HEK293 (cell line): ENCODE measurements at regions not wholly inside any gene's neighbourhood (a gene's known extent, or its start where the extent isn't known, plus 50 kb on each side); places are given as distances from the start of the nearest gene placed in this dataset.

ENCODE experiments used
- CTCF ChIA-PET: fragments of 350-600 bp; formaldehyde crosslinking; extraction: SDS; loops from one replicate; lab custom pipeline; 2021; ENCODE audit warnings: antibody characterized with exemption; lab: Yijun Ruan, JAX
- POLR2A ChIA-PET: fragments of 300-600 bp; formaldehyde crosslinking; extraction: SDS; loops from one replicate; lab custom pipeline; 2020; ENCODE audit warnings: antibody characterized with exemption, inconsistent platforms; lab: Yijun Ruan, JAX
- H3K27ac ChIP-seq: fragments of 200-500 bp; sonication (Bioruptor generic); 2 replicates; pipeline ENCODE4 v1.5.1; 2014; ENCODE audit warnings: low read depth, low read length, control low read depth, inconsistent platforms; ENCODE audit errors: extremely low read depth
- H3K36me3 ChIP-seq, 2 experiments: fragments of 200-500 bp in 1 of 2; sonication (Bioruptor generic) in 1 of 2; 1 replicate in 1 of 2; 2 replicates in 1 of 2; pipeline ENCODE4 v1.5.1; 2014 to 2017; ENCODE audit warnings: inconsistent platforms in 2 of 2, low read length in 2 of 2; ENCODE audit not compliant: control insufficient read depth in 2 of 2, insufficient read depth in 1 of 2
- H3K4me1 ChIP-seq: fragments of 200-500 bp; sonication (Bioruptor generic); 2 replicates; pipeline ENCODE4 v1.5.1; 2014; ENCODE audit warnings: mild to moderate bottlenecking, low read length, inconsistent platforms; ENCODE audit not compliant: control insufficient read depth, insufficient read depth
- H3K4me3 ChIP-seq: 2 replicates; pipeline ENCODE4 v1.5.1; 2011; ENCODE audit warnings: low read depth, mild to moderate bottlenecking, control low read depth, low read length, moderate library complexity
- H3K9me3 ChIP-seq: fragments of 200-500 bp; sonication (Bioruptor generic); 2 replicates; pipeline ENCODE4 v1.5.1; 2014; ENCODE audit warnings: low read depth, low read length, inconsistent platforms; ENCODE audit not compliant: control insufficient read depth, insufficient read depth
- FEZF1 ChIP-seq: fragments of 450-650 bp; formaldehyde crosslinking; IDR thresholded peaks from 2 replicates; pipeline ENCODE4 v1.5.1; 2016; ENCODE audit warnings: missing biosample characterization, missing genetic modification characterization
- GFI1B ChIP-seq: fragments of 450-650 bp; formaldehyde crosslinking; IDR thresholded peaks from 2 replicates; pipeline ENCODE4 v1.5.1; 2016; ENCODE audit warnings: missing biosample characterization, missing genetic modification characterization
- GLI4 ChIP-seq: fragments of 450-650 bp; formaldehyde crosslinking; IDR thresholded peaks from 2 replicates; pipeline ENCODE4 v1.5.1; 2016; ENCODE audit warnings: missing biosample characterization, missing genetic modification characterization
- HOXD13 ChIP-seq: sonication (generic); formaldehyde crosslinking; IDR thresholded peaks from 2 replicates; pipeline ENCODE4 v1.8.0; 2022; ENCODE audit warnings: missing genetic modification reagents, borderline replicate concordance
- KLF10 ChIP-seq: fragments of 450-650 bp; IDR thresholded peaks from 2 replicates; pipeline ENCODE4 v1.5.1; 2018; ENCODE audit warnings: missing biosample characterization, mild to moderate bottlenecking, missing genetic modification characterization
- KLF9 ChIP-seq: fragments of 450-650 bp; formaldehyde crosslinking; IDR thresholded peaks from 2 replicates; pipeline ENCODE4 v1.5.1; 2016; ENCODE audit warnings: missing biosample characterization, missing genetic modification characterization, low read depth
- ZBTB17 ChIP-seq: fragments of 450-650 bp; formaldehyde crosslinking; IDR thresholded peaks from 2 replicates; pipeline ENCODE4 v1.5.1; 2016; ENCODE audit warnings: missing biosample characterization, missing genetic modification characterization
- ZBTB20 ChIP-seq: fragments of 450-650 bp; formaldehyde crosslinking; IDR thresholded peaks from 2 replicates; pipeline ENCODE4 v1.5.1; 2016; ENCODE audit warnings: missing biosample characterization, missing genetic modification characterization
- ZBTB21 ChIP-seq: fragments of 450-650 bp; formaldehyde crosslinking; IDR thresholded peaks from 2 replicates; pipeline ENCODE4 v1.5.1; 2017; ENCODE audit warnings: missing biosample characterization, missing genetic modification characterization
- ZFHX2 ChIP-seq: fragments of 450-650 bp; formaldehyde crosslinking; conservative IDR thresholded peaks from 2 replicates; pipeline ENCODE4 v1.5.1; 2016; ENCODE audit warnings: missing biosample characterization, missing genetic modification characterization
- ZIC2 ChIP-seq: fragments of 450-650 bp; formaldehyde crosslinking; IDR thresholded peaks from 2 replicates; pipeline ENCODE4 v1.5.1; 2016; ENCODE audit warnings: missing biosample characterization, missing genetic modification characterization
- ZNF155 ChIP-seq: fragments of 450-650 bp; formaldehyde crosslinking; IDR thresholded peaks from 2 replicates; pipeline ENCODE4 v1.5.1; 2016; ENCODE audit warnings: missing biosample characterization, missing genetic modification characterization
- ZNF302 ChIP-seq: fragments of 450-650 bp; formaldehyde crosslinking; IDR thresholded peaks from 2 replicates; pipeline ENCODE4 v1.5.1; 2016; ENCODE audit warnings: missing biosample characterization, missing genetic modification characterization, low read depth
- ZNF354C ChIP-seq: fragments of 450-650 bp; formaldehyde crosslinking; IDR thresholded peaks from 2 replicates; pipeline ENCODE4 v1.5.1; 2016; ENCODE audit warnings: missing biosample characterization, missing genetic modification characterization, low read depth, borderline replicate concordance
- ZNF37A ChIP-seq: fragments of 450-650 bp; IDR thresholded peaks from 2 replicates; pipeline ENCODE4 v1.5.1; 2018; ENCODE audit warnings: missing biosample characterization, missing genetic modification characterization
- ZNF391 ChIP-seq: fragments of 450-650 bp; formaldehyde crosslinking; IDR thresholded peaks from 2 replicates; pipeline ENCODE4 v1.5.1; 2016; ENCODE audit warnings: low read depth, missing biosample characterization, missing genetic modification characterization, borderline replicate concordance
- ZNF394 ChIP-seq: fragments of 450-650 bp; formaldehyde crosslinking; IDR thresholded peaks from 2 replicates; pipeline ENCODE4 v1.5.1; 2016; ENCODE audit warnings: missing biosample characterization, missing genetic modification characterization, mild to moderate bottlenecking, moderate library complexity, borderline replicate concordance
- ZNF433 ChIP-seq: fragments of 450-650 bp; formaldehyde crosslinking; IDR thresholded peaks from 2 replicates; pipeline ENCODE4 v1.5.1; 2016; ENCODE audit warnings: missing biosample characterization, missing genetic modification characterization, low read depth
- ZNF548 ChIP-seq: fragments of 450-650 bp; formaldehyde crosslinking; IDR thresholded peaks from 2 replicates; pipeline ENCODE4 v1.5.1; 2016; ENCODE audit warnings: missing biosample characterization, missing genetic modification characterization
- ZNF621 ChIP-seq: fragments of 450-650 bp; formaldehyde crosslinking; IDR thresholded peaks from 2 replicates; pipeline ENCODE4 v1.5.1; 2017; ENCODE audit warnings: missing biosample characterization, missing genetic modification characterization
- ZNF664 ChIP-seq: fragments of 450-650 bp; formaldehyde crosslinking; IDR thresholded peaks from 2 replicates; pipeline ENCODE4 v1.5.1; 2016; ENCODE audit warnings: missing biosample characterization, missing genetic modification characterization
- ZNF777 ChIP-seq: fragments of 450-650 bp; formaldehyde crosslinking; IDR thresholded peaks from 2 replicates; pipeline ENCODE4 v1.5.1; 2017; ENCODE audit warnings: missing biosample characterization, missing genetic modification characterization, borderline replicate concordance
- TF ChIP-seq, protein P1 (sequence below): fragments of 450-650 bp; formaldehyde crosslinking; IDR thresholded peaks from 2 replicates; pipeline ENCODE4 v1.5.1; 2016; ENCODE audit warnings: missing biosample characterization, missing genetic modification characterization
- TF ChIP-seq, protein P2 (sequence below): fragments of 450-650 bp; formaldehyde crosslinking; IDR thresholded peaks from 2 replicates; pipeline ENCODE4 v1.5.1; 2016; ENCODE audit warnings: missing biosample characterization, missing genetic modification characterization
- TF ChIP-seq, protein P3 (sequence below): fragments of 450-650 bp; formaldehyde crosslinking; IDR thresholded peaks from 2 replicates; pipeline ENCODE4 v1.5.1; 2016; ENCODE audit warnings: missing biosample characterization, missing genetic modification characterization
- TF ChIP-seq, protein P4 (sequence below): fragments of 450-650 bp; formaldehyde crosslinking; IDR thresholded peaks from 2 replicates; pipeline ENCODE4 v1.5.1; 2016; ENCODE audit warnings: missing biosample characterization, missing genetic modification characterization
- TF ChIP-seq, protein P5 (sequence below): fragments of 450-650 bp; IDR thresholded peaks from 2 replicates; pipeline ENCODE4 v1.5.1; 2018; ENCODE audit warnings: missing biosample characterization, missing genetic modification characterization
- TF ChIP-seq, protein P6 (sequence below): fragments of 450-650 bp; formaldehyde crosslinking; IDR thresholded peaks from 2 replicates; pipeline ENCODE4 v1.5.1; 2016; ENCODE audit warnings: missing biosample characterization, missing genetic modification characterization

DNA sequence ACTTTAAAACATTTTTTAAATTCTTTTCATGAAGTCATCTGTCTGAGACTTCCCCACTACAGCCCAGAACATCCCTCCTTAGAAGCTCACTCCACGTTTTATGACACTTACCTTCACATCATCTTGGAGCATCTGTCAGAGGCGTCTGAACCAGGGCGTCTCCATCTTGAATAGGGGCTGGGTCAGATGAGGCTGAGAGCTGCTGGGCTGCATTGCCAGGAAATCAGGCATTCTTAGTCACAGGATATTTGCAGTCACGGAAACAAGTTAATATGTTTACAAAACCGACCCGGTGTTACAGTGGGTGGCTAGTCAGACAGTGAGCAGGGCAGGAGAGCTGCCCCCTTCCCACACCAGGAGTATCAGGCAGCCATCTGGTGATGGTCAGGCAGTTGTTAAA lies 456.5 kb downstream of the FBXO15 start:
- Histone ChIP-seq H3K36me3 (no peaks in the 10 kb centered on the region), H3K4me1 (no peaks in the 10 kb centered on the region), H3K4me3 (no peak overlapping the region), H3K9me3 (no peaks in the 10 kb centered on the region), H3K27ac (no peak overlapping the region)
- POLR2A ChIA-PET = no interaction called here
- CTCF ChIA-PET = interaction anchor here (0.6 to 0.7 kb wide), 3 partner anchors 36 to 288 kb away, joined by 3 read pairs; no protein-coding TSS in a partner anchor
- TF ChIP-seq GLI4 (tag by site-specific recombination) (no peak), ZNF302 (tag by site-specific recombination) (no peak), KLF10 (tag by site-specific recombination) (no peak), ZBTB21 (no peak), ZNF354C (tag by site-specific recombination) (no peak), ZFHX2 (tag by site-specific recombination) (no peak), HOXD13 (CRISPR knock-in tag) (no peak), ZNF391 (tag by site-specific recombination) (no peak), ZBTB20 (tag by site-specific recombination) (no peak), ZNF621 (tag by site-specific recombination) (no peak), GFI1B (tag by site-specific recombination) (no peak), ZNF155 (tag by site-specific recombination) (no peak), FEZF1 (tag by site-specific recombination) (no peak), ZIC2 (tag by site-specific recombination) (no peak)
- TF ChIP-seq, protein P1, sequence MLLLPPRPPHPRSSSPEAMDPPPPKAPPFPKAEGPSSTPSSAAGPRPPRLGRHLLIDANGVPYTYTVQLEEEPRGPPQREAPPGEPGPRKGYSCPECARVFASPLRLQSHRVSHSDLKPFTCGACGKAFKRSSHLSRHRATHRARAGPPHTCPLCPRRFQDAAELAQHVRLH (tag by site-specific recombination) = no peak
- TF ChIP-seq, protein P2, sequence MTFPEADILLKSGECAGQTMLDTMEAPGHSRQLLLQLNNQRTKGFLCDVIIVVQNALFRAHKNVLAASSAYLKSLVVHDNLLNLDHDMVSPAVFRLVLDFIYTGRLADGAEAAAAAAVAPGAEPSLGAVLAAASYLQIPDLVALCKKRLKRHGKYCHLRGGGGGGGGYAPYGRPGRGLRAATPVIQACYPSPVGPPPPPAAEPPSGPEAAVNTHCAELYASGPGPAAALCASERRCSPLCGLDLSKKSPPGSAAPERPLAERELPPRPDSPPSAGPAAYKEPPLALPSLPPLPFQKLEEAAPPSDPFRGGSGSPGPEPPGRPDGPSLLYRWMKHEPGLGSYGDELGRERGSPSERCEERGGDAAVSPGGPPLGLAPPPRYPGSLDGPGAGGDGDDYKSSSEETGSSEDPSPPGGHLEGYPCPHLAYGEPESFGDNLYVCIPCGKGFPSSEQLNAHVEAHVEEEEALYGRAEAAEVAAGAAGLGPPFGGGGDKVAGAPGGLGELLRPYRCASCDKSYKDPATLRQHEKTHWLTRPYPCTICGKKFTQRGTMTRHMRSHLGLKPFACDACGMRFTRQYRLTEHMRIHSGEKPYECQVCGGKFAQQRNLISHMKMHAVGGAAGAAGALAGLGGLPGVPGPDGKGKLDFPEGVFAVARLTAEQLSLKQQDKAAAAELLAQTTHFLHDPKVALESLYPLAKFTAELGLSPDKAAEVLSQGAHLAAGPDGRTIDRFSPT = no peak

DNA sequence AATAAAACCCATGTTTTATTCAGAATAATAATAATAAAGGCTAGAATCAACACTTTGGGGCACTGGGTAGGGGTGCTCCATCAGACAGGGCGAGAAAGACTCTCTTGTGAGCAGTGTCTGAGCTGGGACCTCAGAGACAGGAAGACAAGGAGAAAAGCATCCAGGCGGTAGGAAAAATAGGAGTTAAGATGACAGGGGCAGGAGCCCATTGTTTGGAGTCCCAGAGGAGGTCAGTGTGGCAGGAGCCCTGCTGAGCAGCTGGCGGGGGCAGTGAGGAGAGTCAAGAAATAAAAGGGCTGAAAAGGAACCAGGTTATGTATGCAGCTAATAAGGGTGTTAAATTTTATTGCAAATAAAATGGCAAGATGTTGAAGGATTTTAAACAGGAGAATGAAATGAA lies 457.4 kb downstream of the FBXO15 start:
- no peaks in the 10 kb centered on the region for H3K36me3 ChIP-seq
- CTCF ChIA-PET = no interaction called here
- no peaks in the 10 kb centered on the region for H3K4me1 ChIP-seq
- H3K9me3 ChIP-seq = no peaks in the 10 kb centered on the region
- H3K4me3 ChIP-seq = no peak overlapping the region
- no peak overlapping the region for H3K27ac ChIP-seq
- POLR2A ChIA-PET = no interaction called here
- TF ChIP-seq ZNF37A (tag by site-specific recombination) (no peak), ZNF664 (tag by site-specific recombination) (no peak), ZNF621 (tag by site-specific recombination) (no peak), KLF9 (tag by site-specific recombination) (no peak), ZNF394 (no peak), ZNF548 (tag by site-specific recombination) (no peak), ZNF777 (tag by site-specific recombination) (no peak), ZNF433 (tag by site-specific recombination) (no peak), ZBTB17 (tag by site-specific recombination) (no peak)
- TF ChIP-seq, protein P3, sequence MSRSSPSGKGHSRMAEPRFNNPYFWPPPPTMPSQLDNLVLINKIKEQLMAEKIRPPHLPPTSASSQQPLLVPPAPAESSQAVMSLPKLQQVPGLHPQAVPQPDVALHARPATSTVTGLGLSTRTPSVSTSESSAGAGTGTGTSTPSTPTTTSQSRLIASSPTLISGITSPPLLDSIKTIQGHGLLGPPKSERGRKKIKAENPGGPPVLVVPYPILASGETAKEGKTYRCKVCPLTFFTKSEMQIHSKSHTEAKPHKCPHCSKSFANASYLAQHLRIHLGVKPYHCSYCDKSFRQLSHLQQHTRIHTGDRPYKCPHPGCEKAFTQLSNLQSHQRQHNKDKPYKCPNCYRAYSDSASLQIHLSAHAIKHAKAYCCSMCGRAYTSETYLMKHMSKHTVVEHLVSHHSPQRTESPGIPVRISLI (tag by site-specific recombination) = no peak
- TF ChIP-seq, protein P4, sequence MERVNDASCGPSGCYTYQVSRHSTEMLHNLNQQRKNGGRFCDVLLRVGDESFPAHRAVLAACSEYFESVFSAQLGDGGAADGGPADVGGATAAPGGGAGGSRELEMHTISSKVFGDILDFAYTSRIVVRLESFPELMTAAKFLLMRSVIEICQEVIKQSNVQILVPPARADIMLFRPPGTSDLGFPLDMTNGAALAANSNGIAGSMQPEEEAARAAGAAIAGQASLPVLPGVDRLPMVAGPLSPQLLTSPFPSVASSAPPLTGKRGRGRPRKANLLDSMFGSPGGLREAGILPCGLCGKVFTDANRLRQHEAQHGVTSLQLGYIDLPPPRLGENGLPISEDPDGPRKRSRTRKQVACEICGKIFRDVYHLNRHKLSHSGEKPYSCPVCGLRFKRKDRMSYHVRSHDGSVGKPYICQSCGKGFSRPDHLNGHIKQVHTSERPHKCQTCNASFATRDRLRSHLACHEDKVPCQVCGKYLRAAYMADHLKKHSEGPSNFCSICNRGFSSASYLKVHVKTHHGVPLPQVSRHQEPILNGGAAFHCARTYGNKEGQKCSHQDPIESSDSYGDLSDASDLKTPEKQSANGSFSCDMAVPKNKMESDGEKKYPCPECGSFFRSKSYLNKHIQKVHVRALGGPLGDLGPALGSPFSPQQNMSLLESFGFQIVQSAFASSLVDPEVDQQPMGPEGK (tag by site-specific recombination) = no peak
- TF ChIP-seq, protein P5, sequence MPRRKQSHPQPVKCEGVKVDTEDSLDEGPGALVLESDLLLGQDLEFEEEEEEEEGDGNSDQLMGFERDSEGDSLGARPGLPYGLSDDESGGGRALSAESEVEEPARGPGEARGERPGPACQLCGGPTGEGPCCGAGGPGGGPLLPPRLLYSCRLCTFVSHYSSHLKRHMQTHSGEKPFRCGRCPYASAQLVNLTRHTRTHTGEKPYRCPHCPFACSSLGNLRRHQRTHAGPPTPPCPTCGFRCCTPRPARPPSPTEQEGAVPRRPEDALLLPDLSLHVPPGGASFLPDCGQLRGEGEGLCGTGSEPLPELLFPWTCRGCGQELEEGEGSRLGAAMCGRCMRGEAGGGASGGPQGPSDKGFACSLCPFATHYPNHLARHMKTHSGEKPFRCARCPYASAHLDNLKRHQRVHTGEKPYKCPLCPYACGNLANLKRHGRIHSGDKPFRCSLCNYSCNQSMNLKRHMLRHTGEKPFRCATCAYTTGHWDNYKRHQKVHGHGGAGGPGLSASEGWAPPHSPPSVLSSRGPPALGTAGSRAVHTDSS (tag by site-specific recombination) = no peak
- TF ChIP-seq, protein P6, sequence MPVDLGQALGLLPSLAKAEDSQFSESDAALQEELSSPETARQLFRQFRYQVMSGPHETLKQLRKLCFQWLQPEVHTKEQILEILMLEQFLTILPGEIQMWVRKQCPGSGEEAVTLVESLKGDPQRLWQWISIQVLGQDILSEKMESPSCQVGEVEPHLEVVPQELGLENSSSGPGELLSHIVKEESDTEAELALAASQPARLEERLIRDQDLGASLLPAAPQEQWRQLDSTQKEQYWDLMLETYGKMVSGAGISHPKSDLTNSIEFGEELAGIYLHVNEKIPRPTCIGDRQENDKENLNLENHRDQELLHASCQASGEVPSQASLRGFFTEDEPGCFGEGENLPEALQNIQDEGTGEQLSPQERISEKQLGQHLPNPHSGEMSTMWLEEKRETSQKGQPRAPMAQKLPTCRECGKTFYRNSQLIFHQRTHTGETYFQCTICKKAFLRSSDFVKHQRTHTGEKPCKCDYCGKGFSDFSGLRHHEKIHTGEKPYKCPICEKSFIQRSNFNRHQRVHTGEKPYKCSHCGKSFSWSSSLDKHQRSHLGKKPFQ = no peak
- TF ChIP-seq, protein P1 (tag by site-specific recombination) = no peak
